DMS79 (cell line): ENCODE measurements at regions not wholly inside any gene's neighbourhood (a gene's known extent, or its start where the extent isn't known, plus 50 kb on each side); places are given as distances from the start of the nearest gene placed in this dataset.
A peak's percentile ranks its signal among the peaks of the same experiment; 100 is the strongest.

Source experiments
- DNase-seq: peaks from one replicate; lab custom pipeline; 2025; lab: John Stamatoyannopoulos, UW

- DNase-seq, result no peak
These were observed 212.5 kb downstream of the SEMA6A start for GRCh38 chr5:116361979-116362577.

GRCh38 chr5:116361171-116361967, 213.3 kb downstream of the SEMA6A start:
- DNase-seq, result peak; percentile 31

GRCh38 chr5:116360008-116360853, 214.4 kb downstream of the SEMA6A start:
- peak; percentile 50 for DNase-seq

DNA sequence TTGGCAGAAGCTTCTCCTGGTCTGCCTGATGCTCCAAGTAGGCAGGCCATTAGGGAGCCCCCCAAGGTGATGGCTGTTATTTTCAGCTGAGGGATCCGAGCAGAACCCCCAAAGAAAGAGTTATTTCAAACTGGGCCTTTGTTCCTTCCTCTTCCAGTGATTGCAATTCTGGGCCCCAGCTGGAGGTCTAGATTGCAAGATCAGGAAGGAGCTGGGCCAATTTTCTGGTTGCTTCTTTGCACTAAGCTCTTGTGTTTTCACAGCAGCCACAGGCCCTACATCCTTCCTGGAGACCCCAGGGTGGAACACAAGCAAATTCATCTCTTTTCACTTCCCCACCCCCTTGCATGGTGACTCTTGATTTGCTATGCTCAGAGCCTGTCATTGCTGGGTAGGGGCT, 215.0 kb downstream of the SEMA6A start:
- no peak for DNase-seq

DNA sequence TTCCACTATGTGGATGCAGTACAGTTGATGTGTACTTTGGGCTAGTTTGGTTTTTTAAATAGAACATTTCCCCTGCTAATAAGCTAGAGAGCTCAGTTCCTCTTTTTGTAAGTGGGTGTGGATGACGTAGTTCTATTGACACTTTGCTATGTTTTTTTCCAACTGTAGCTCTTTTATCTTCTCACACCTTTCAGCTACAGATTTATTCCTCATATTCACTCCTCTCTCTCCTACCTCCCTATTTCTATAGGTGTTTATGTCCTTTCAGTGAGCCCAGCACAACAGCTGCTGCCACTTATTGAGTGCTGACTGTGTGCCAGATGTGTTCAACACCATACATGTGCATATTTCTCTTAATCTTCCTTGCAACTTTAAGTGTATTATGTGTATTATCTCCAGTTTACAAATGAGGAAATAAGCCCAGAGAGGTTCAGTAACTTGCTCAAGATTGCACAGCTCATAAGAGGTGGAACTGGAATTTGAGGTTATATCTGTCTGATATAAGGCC, 215.7 kb downstream of the SEMA6A start:
- DNase-seq, result no peak

DNA sequence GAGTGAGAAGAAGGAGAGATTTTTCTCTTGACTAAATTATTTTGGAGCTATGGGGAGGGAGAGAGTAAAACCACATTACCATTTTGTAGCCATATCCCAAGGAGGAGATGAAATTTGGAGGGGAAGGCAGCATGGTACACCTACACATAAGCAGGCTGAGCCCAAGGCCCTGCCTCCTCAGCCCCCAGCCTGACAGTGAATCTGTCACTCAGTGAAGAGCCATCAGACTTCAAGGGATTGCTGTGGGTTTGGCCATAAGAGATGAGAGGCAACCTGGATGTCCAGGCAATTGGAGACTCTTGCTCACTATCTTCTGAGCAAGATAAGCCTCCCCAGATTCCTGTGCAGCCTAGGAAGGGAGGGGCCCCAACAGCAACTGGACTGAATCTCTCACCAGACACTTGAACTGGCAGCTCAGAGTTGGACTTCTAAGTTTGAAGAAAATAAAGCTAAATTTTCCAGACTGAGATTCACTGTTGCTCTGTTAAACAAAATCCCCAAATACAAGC, 216.6 kb downstream of the SEMA6A start:
- DNase-seq, result no peak

DNA sequence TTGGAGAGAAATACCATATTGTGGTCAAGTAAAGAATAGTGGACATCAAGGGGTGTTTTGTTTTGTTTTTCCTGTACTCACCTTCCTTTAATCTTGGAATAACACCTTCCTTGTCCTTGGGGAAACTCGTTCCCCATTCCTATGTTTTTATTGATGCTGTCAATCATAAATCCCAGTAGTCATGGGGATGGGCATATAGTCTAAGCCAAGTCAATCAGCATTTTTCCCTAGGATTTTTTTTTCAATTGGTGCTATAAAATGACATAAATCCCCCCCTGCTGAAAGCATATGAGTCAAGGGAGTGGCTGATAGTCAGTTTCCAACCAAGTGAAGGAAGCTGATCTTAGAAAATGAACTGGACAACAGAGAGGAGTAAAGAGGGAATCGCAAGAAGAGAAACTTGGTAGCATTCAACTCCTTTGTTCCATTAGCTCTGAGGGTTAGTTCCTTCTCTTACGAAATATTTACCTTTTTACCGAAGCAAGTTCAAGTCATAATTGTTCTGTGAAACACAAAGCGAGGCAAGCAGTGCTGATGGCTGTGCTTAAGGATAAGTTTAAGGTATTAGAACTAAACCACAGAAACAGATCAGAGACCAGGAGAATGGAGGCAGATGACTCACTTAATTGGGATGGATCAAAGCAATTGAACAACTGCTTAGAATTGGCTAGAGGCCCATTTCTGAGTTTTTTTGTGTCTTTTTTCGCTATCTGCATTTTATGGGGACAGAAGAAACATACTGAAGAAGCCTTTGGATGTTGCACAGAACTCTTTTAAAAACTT, 218.6 kb downstream of the SEMA6A start:
- DNase-seq, result no peak

DNA sequence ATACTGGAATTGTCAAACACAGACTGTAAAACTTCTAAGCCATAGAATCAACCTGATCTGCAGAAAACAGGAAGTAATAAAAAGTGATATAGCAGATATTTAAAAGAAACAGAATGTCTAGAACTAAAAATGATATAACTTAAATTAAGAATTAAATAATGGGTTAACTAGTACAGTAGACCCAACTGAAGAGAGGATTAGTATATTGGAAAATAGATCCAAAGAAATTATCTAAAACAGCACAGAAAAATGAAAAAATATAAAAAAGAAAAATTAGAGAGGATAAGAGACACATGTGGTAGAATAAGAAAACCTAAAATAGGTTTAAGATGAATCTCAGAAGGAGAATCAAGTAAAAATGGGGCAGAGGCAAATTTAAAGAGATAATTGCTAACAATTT, 219.9 kb downstream of the SEMA6A start:
- no peak for DNase-seq

DNA sequence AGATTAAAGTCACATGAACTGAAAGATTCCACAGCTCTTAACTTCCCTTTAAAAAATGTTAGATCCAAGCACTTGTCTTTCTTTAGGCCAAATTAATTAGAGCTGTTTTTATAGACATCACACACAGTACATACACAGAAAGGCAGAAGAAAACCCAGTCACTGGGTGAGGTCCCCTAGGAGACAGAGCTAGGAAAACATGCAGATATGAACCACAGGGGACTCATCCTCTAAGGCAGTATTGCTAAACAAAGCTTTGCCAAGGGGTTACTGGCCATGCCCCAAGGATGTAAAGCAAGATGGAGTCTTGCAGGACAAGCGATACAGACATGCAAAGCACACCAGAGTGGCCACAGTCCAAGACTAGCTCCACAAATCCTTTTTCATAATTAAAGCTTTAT, 227.0 kb downstream of the SEMA6A start:
- DNase-seq, result no peak

GRCh38 chr5:116343961-116344360, 230.7 kb downstream of the SEMA6A start:
- no peak for DNase-seq
